GM20431 (cell line): ENCODE measurements at regions not wholly inside any gene's neighbourhood (a gene's known extent, or its start where the extent isn't known, plus 50 kb on each side); places are given as distances from the start of the nearest gene placed in this dataset.
"Not testable (repeated sequence)": the region's sequence is repeated elsewhere in the genome, so short reads cannot be mapped to it uniquely, and the experiment has no call there.

Experiments used
- in situ Hi-C: fragments of 300-500 bp; cut with MseI, MboI; formaldehyde crosslinking; loops from one replicate; pipeline ENCODE4 v1.15.0; 2020; ENCODE audit warnings: low sequenced_read_pairs; ENCODE audit not compliant: unreplicated experiment

GRCh38 chr5:63152871-63153270 is 574.3 kb downstream of the LRRC70 start:
- in situ Hi-C loops, result no loop called here

- in situ Hi-C loops, result no loop called here
These were observed 566.5 kb downstream of the LRRC70 start for GRCh38 chr5:63145167-63145566.

GRCh38 chr5:63141591-63141990 is 563.0 kb downstream of the LRRC70 start:
- in situ Hi-C loops, result no loop called here

- in situ Hi-C loops, result no loop called here
These were observed 556.7 kb downstream of the LRRC70 start for GRCh38 chr5:63135291-63135690.

- in situ Hi-C loops, result no loop called here
These were observed 553.1 kb downstream of the LRRC70 start for GRCh38 chr5:63131626-63132285.

GRCh38 chr5:63128761-63129160 is 550.1 kb downstream of the LRRC70 start:
- in situ Hi-C loops, result no loop called here

- in situ Hi-C loops, result no loop called here
These were observed 549.4 kb downstream of the LRRC70 start for GRCh38 chr5:63128018-63128417.

- in situ Hi-C loops, result no loop called here
These were observed 548.4 kb downstream of the LRRC70 start for GRCh38 chr5:63127054-63127453.

- in situ Hi-C loops, result no loop called here
These were observed 547.2 kb downstream of the LRRC70 start for GRCh38 chr5:63125862-63126261.

GRCh38 chr5:63125392-63125791 is 546.8 kb downstream of the LRRC70 start:
- in situ Hi-C loops, result no loop called here

- in situ Hi-C loops, result no loop called here
These were observed 545.6 kb downstream of the LRRC70 start for GRCh38 chr5:63124266-63124665.

- in situ Hi-C loops, result no loop called here
These were observed 542.9 kb downstream of the LRRC70 start for GRCh38 chr5:63121471-63121870.

- in situ Hi-C loops, result no loop called here
These were observed 539.6 kb downstream of the LRRC70 start for GRCh38 chr5:63118221-63118620.

- in situ Hi-C loops, result no loop called here
These were observed 533.3 kb downstream of the LRRC70 start for GRCh38 chr5:63111891-63112290.

- in situ Hi-C loops, result no loop called here
These were observed 523.3 kb downstream of the LRRC70 start for GRCh38 chr5:63101870-63102269.

GRCh38 chr5:63097286-63097685 is 518.7 kb downstream of the LRRC70 start:
- in situ Hi-C loops, result no loop called here

GRCh38 chr5:63094730-63095129 is 516.1 kb downstream of the LRRC70 start:
- in situ Hi-C loops, result no loop called here

- in situ Hi-C loops, result no loop called here
These were observed 510.5 kb downstream of the LRRC70 start for GRCh38 chr5:63089147-63089546.

GRCh38 chr5:63085561-63085960 is 506.9 kb downstream of the LRRC70 start:
- in situ Hi-C loops, result no loop called here

GRCh38 chr5:63083689-63084088 is 505.1 kb downstream of the LRRC70 start:
- in situ Hi-C loops, result not testable (repeated sequence)

- in situ Hi-C loops, result no loop called here
These were observed 502.8 kb downstream of the LRRC70 start for GRCh38 chr5:63081402-63081801.

GRCh38 chr5:63070001-63070400 is 491.4 kb downstream of the LRRC70 start:
- in situ Hi-C loops, result no loop called here
